ENCODE measurements at regions not wholly inside any gene's neighbourhood (a gene's known extent, or its start where the extent isn't known, plus 50 kb on each side); places are given as distances from the start of the nearest gene placed in this dataset.

GRCh38 chr12:30853561-30854133, 72.9 kb upstream of the TSPAN11 start:
- TF ChIP-seq CTCF (conservative IDR thresholded peaks at IDR 0.05; ENCODE audit: low read length) (no peak), EZH2phosphoT487 (IDR thresholded peaks at IDR 0.05; ENCODE audit: borderline replicate concordance, low read depth, low read length) (no peak)
